ENCODE measurements at regions not wholly inside any gene's neighbourhood (a gene's known extent, or its start where the extent isn't known, plus 50 kb on each side); places are given as distances from the start of the nearest gene placed in this dataset.
"Not testable (repeated sequence)": the region's sequence is repeated elsewhere in the genome, so short reads cannot be mapped to it uniquely, and the experiment has no call there.

DNA sequence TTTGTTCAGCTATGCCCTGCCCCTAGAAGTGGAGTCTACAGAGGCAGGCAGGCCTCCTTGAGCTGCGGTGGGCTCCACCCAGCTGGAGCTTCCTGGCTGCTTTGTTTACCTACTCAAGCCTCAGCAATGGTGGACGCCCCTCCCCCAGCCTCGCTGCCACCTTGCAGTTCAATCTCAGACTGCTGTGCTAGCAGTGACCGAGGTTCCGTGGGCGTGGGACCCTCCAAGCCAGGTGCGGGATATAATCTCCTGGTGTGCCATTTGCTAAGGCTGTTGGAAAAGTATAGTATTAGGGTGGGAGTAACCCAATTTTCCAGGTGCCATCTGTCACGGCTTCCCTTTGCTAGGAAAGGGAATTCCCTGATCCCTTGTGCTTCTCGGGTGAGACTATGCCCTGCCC, 770.2 kb upstream of the VRK2 start:
- peaks cover 46 to 74% of the 10 kb centered on the region in 2 experiments for H3K9me3 Mint-ChIP-seq
- H3K27ac Mint-ChIP-seq = not testable (repeated sequence)
- WGBS (ENCODE audit: extremely low coverage, insufficient read length, low lambda C conversion rate) = no CpG with 5 or more reads among the region's 9 CpGs

More for the DNA sequence above, 770.2 kb upstream of the VRK2 start:
- not testable (repeated sequence) for H2AFZ ChIP-seq (ENCODE audit: low read length); H2BK12ac ChIP-seq (ENCODE audit: insufficient read length, low read depth, low read length); H3K4me1 ChIP-seq (ENCODE audit: insufficient read depth, low read length); H4K8ac ChIP-seq (replicated peaks; ENCODE audit: insufficient read length, low read depth, low read length); H3K14ac ChIP-seq (ENCODE audit: insufficient read depth, low read length); H3K79me2 ChIP-seq (ENCODE audit: insufficient read depth, low read length); H4K91ac ChIP-seq (ENCODE audit: insufficient read length, low read depth, low read length); H3K9me3 ChIP-seq (ENCODE audit: control insufficient read depth, low read depth, low read length); H3K9ac ChIP-seq (ENCODE audit: extremely low read depth, insufficient read length, low read length); H3K4me2 ChIP-seq (ENCODE audit: insufficient read depth, insufficient read length, low read length); H3K4me3 Mint-ChIP-seq; H3K4ac ChIP-seq (ENCODE audit: low read depth, low read length); H3K18ac ChIP-seq (ENCODE audit: insufficient read length, low read depth, low read length); H2BK20ac ChIP-seq (ENCODE audit: low read depth, low read length, poor library complexity, severe bottlenecking); H2BK15ac ChIP-seq (ENCODE audit: low read depth, low read length); H4K20me1 ChIP-seq (ENCODE audit: control insufficient read depth, insufficient read depth, insufficient read length); H3T11ph ChIP-seq (ENCODE audit: low read length); H4K5ac ChIP-seq (ENCODE audit: insufficient read length, low read depth, low read length); DNase-seq; H2BK120ac ChIP-seq (ENCODE audit: low read depth, low read length, poor library complexity, severe bottlenecking); H3K27ac ChIP-seq (ENCODE audit: insufficient read length, low read depth, low read length); H3K27me3 Mint-ChIP-seq (ENCODE audit: low read depth); H3K79me1 ChIP-seq (ENCODE audit: insufficient read depth, low read depth, low read length, poor library complexity, severe bottlenecking); H2BK5ac ChIP-seq (ENCODE audit: insufficient read length, low read length); H3K23me2 ChIP-seq (ENCODE audit: insufficient read length, low read depth, low read length, poor library complexity, severe bottlenecking); H3K23ac ChIP-seq (ENCODE audit: insufficient read length, low read depth, low read length); H2AK5ac ChIP-seq (ENCODE audit: insufficient read length, low read length); H3K27me3 ChIP-seq (ENCODE audit: insufficient read depth, low read length); H3K56ac ChIP-seq (ENCODE audit: insufficient read length, low read depth, low read length); H3K4me1 Mint-ChIP-seq
- peaks cover 4 to 16% (median 10%) of the 10 kb centered on the region in 3 experiments; a peak in 6 of 7 replicates for H3K36me3 Mint-ChIP-seq (ENCODE audit: insufficient read depth in 1 of 3, low read depth in 3 of 3)

All from H9 (cell line).